HG03039 (cell line): ENCODE measurements at regions not wholly inside any gene's neighbourhood (a gene's known extent, or its start where the extent isn't known, plus 50 kb on each side); places are given as distances from the start of the nearest gene placed in this dataset.
A peak's percentile ranks its signal among the peaks of the same experiment; 100 is the strongest.
"Not testable (repeated sequence)": the region's sequence is repeated elsewhere in the genome, so short reads cannot be mapped to it uniquely, and the experiment has no call there.

Experiments used
- ATAC-seq: cut with Tn5 transposase; IDR thresholded peaks from one replicate; pipeline ENCODE4 v1.9.1; 2021; ENCODE audit warnings: mild to moderate bottlenecking, moderate library complexity; ENCODE audit not compliant: unreplicated experiment

- no peak for ATAC-seq
Measured at GRCh38 chr20:19890445-19891051, 126.6 kb upstream of the NAA20 start.

GRCh38 chr20:19893356-19893755 is 123.8 kb upstream of the NAA20 start:
- no peak for ATAC-seq

- no peak for ATAC-seq
Measured at GRCh38 chr20:19895761-19896160, 121.4 kb upstream of the NAA20 start.

GRCh38 chr20:19897891-19898290 is 119.3 kb upstream of the NAA20 start:
- no peak for ATAC-seq

- ATAC-seq = no peak
Measured at GRCh38 chr20:19901226-19901625, 115.9 kb upstream of the NAA20 start.

- peak; percentile 71 for ATAC-seq
Measured at GRCh38 chr20:19903168-19903811, 113.9 kb upstream of the NAA20 start.

- ATAC-seq = no peak
Measured at GRCh38 chr20:19907326-19908056, 109.7 kb upstream of the NAA20 start.

- ATAC-seq = no peak
Measured at GRCh38 chr20:19908576-19908975, 108.6 kb upstream of the NAA20 start.

- ATAC-seq = no peak
Measured at GRCh38 chr20:19909725-19910124, 107.4 kb upstream of the NAA20 start.

GRCh38 chr20:19911810-19912382 is 105.3 kb upstream of the NAA20 start:
- no peak for ATAC-seq

GRCh38 chr20:19913349-19913748 is 103.8 kb upstream of the NAA20 start:
- no peak for ATAC-seq

GRCh38 chr20:19913927-19914614 is 103.1 kb upstream of the NAA20 start:
- no peak for ATAC-seq

- no peak for ATAC-seq
Measured at GRCh38 chr20:19915111-19915798, 101.9 kb upstream of the NAA20 start.

GRCh38 chr20:19916531-19917485 is 100.4 kb upstream of the NAA20 start:
- no peak for ATAC-seq

GRCh38 chr20:19918965-19919329 is 98.2 kb upstream of the NAA20 start:
- ATAC-seq = no peak

- no peak for ATAC-seq
Measured at GRCh38 chr20:19920381-19921138, 96.6 kb upstream of the NAA20 start.

GRCh38 chr20:19921284-19921793 is 95.8 kb upstream of the NAA20 start:
- no peak for ATAC-seq

- ATAC-seq = not testable (repeated sequence)
Measured at GRCh38 chr20:19921829-19922228, 95.3 kb upstream of the NAA20 start.

- ATAC-seq = no peak
Measured at GRCh38 chr20:19922716-19923115, 94.4 kb upstream of the NAA20 start.
